ENCODE measurements at regions not wholly inside any gene's neighbourhood (a gene's known extent, or its start where the extent isn't known, plus 50 kb on each side); places are given as distances from the start of the nearest gene placed in this dataset.

- no peaks in the 10 kb centered on the region for H3K9me3 Mint-ChIP-seq (ENCODE audit: unreplicated experiment)
- TF ChIP-seq, protein P1, sequence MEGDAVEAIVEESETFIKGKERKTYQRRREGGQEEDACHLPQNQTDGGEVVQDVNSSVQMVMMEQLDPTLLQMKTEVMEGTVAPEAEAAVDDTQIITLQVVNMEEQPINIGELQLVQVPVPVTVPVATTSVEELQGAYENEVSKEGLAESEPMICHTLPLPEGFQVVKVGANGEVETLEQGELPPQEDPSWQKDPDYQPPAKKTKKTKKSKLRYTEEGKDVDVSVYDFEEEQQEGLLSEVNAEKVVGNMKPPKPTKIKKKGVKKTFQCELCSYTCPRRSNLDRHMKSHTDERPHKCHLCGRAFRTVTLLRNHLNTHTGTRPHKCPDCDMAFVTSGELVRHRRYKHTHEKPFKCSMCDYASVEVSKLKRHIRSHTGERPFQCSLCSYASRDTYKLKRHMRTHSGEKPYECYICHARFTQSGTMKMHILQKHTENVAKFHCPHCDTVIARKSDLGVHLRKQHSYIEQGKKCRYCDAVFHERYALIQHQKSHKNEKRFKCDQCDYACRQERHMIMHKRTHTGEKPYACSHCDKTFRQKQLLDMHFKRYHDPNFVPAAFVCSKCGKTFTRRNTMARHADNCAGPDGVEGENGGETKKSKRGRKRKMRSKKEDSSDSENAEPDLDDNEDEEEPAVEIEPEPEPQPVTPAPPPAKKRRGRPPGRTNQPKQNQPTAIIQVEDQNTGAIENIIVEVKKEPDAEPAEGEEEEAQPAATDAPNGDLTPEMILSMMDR (IDR thresholded peaks at IDR 0.05; ENCODE audit: partially characterized antibody, unreplicated experiment): no peak
- no peak for DNase-seq
These were observed 287.7 kb upstream of the ZSWIM2 start for GRCh38 chr2:187136646-187137045.

DNA sequence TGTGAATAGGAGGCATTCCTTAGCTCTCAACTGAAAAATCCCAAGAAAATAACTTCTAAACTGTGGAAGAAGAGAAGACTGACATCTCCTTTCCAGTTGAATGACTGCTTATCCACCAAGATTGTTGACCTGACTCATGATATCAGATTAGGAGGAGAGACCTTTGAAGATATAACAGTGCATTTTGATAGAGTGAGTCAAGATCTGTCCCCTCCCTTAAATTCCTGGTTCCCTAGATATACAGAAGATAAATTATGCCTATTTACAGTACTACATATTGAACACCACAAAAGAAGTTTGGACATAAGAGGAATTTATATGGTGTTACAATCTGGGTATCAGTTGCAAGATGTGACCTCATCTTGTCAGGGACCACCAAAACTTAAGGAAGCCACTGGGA is 285.3 kb upstream of the ZSWIM2 start:
- H3K4me1 Mint-ChIP-seq (ENCODE audit: low read depth, unreplicated experiment): no peaks in the 10 kb centered on the region

More at GRCh38 chr2:187136646-187137045, 287.7 kb upstream of the ZSWIM2 start:
- Mint-ChIP-seq H3K27me3 (ENCODE audit: unreplicated experiment) (no peaks in the 10 kb centered on the region), H3K4me3 (ENCODE audit: unreplicated experiment) (no peak overlapping the region), H3K36me3 (ENCODE audit: unreplicated experiment) (no peaks in the 10 kb centered on the region), H3K27ac (ENCODE audit: unreplicated experiment) (no peak overlapping the region), H3K4me1 (ENCODE audit: low read depth, unreplicated experiment) (no peaks in the 10 kb centered on the region)

DNA sequence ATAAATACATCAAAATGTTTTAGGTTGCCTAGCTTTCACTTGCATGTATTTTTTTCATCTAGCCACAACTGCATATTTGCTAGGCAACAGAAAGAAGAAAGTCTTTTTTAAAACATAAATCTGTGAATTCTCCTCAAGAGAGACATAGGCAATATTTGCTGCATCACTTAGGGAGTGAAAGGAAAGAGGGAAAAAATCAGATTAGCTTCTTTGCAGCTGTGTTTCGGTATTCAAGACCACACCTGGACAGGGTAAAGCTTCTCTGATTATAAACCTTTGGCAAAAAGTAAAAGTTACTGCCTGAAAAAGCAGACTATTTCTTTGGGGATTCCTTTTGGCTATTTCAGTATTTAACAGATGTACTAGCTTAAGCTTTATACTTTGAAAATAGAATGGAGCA is 280.9 kb upstream of the ZSWIM2 start:
- Mint-ChIP-seq H3K27ac (ENCODE audit: unreplicated experiment) (no peak overlapping the region), H3K9me3 (ENCODE audit: unreplicated experiment) (no peaks in the 10 kb centered on the region), H3K4me3 (ENCODE audit: unreplicated experiment) (no peak overlapping the region), H3K27me3 (ENCODE audit: unreplicated experiment) (no peaks in the 10 kb centered on the region), H3K4me1 (ENCODE audit: low read depth, unreplicated experiment) (no peaks in the 10 kb centered on the region), H3K36me3 (ENCODE audit: unreplicated experiment) (no peaks in the 10 kb centered on the region)
- no peak for DNase-seq
- TF ChIP-seq, protein P1 (IDR thresholded peaks at IDR 0.05; ENCODE audit: partially characterized antibody, unreplicated experiment): no peak

More for the DNA sequence above, 285.3 kb upstream of the ZSWIM2 start:
- H3K27me3 Mint-ChIP-seq (ENCODE audit: unreplicated experiment): no peaks in the 10 kb centered on the region
- no peaks in the 10 kb centered on the region for H3K36me3 Mint-ChIP-seq (ENCODE audit: unreplicated experiment)
- DNase-seq: no peak
- H3K27ac Mint-ChIP-seq (ENCODE audit: unreplicated experiment): no peak overlapping the region
- H3K4me3 Mint-ChIP-seq (ENCODE audit: unreplicated experiment): no peak overlapping the region
- no peaks in the 10 kb centered on the region for H3K9me3 Mint-ChIP-seq (ENCODE audit: unreplicated experiment)
- TF ChIP-seq, protein P1 (IDR thresholded peaks at IDR 0.05; ENCODE audit: partially characterized antibody, unreplicated experiment): no peak

GRCh38 chr2:187129306-187129705 is 280.3 kb upstream of the ZSWIM2 start:
- no peak overlapping the region for H3K4me3 Mint-ChIP-seq (ENCODE audit: unreplicated experiment)
- TF ChIP-seq, protein P1 (IDR thresholded peaks at IDR 0.05; ENCODE audit: partially characterized antibody, unreplicated experiment): no peak
- no peaks in the 10 kb centered on the region for H3K27me3 Mint-ChIP-seq (ENCODE audit: unreplicated experiment)

GRCh38 chr2:187126247-187127005 is 277.5 kb upstream of the ZSWIM2 start:
- H3K9me3 Mint-ChIP-seq (ENCODE audit: unreplicated experiment): no peaks in the 10 kb centered on the region
- no peak overlapping the region for H3K27ac Mint-ChIP-seq (ENCODE audit: unreplicated experiment)
- H3K4me1 Mint-ChIP-seq (ENCODE audit: low read depth, unreplicated experiment): no peaks in the 10 kb centered on the region
- TF ChIP-seq, protein P1 (IDR thresholded peaks at IDR 0.05; ENCODE audit: partially characterized antibody, unreplicated experiment): no peak
- DNase-seq: no peak
- no peaks in the 10 kb centered on the region for H3K27me3 Mint-ChIP-seq (ENCODE audit: unreplicated experiment)
- no peaks in the 10 kb centered on the region for H3K36me3 Mint-ChIP-seq (ENCODE audit: unreplicated experiment)
- H3K4me3 Mint-ChIP-seq (ENCODE audit: unreplicated experiment): no peak overlapping the region

More at GRCh38 chr2:187129306-187129705, 280.3 kb upstream of the ZSWIM2 start:
- no peak for DNase-seq
- H3K36me3 Mint-ChIP-seq (ENCODE audit: unreplicated experiment): no peaks in the 10 kb centered on the region
- no peaks in the 10 kb centered on the region for H3K9me3 Mint-ChIP-seq (ENCODE audit: unreplicated experiment)
- no peak overlapping the region for H3K27ac Mint-ChIP-seq (ENCODE audit: unreplicated experiment)
- no peaks in the 10 kb centered on the region for H3K4me1 Mint-ChIP-seq (ENCODE audit: low read depth, unreplicated experiment)
